ENCODE measurements at regions not wholly inside any gene's neighbourhood (a gene's known extent, or its start where the extent isn't known, plus 50 kb on each side); places are given as distances from the start of the nearest gene placed in this dataset.

GRCh38 chr13:58051396-58051795 lies 419.9 kb downstream of the PCDH17 start:
- H3K4me3 ChIP-seq = no peak overlapping the region

GRCh38 chr13:58051807-58052375 lies 420.3 kb downstream of the PCDH17 start:
- TF ChIP-seq CTCF (IDR thresholded peaks at IDR 0.05) = no peak
- intact Hi-C loops (cut with DNase I) = no loop called here
- Histone ChIP-seq H3K4me3 (no peak overlapping the region), H3K4me1 (no peaks in the 10 kb centered on the region), H3K27me3 (no peaks in the 10 kb centered on the region), H3K27ac (no peak overlapping the region), H3K36me3 (no peaks in the 10 kb centered on the region), H3K9me3 (no peaks in the 10 kb centered on the region)
- ATAC-seq (no peak), DNase-seq (no peak)

More at GRCh38 chr13:58051396-58051795, 419.9 kb downstream of the PCDH17 start:
- Histone ChIP-seq H3K36me3 (no peaks in the 10 kb centered on the region), H3K27ac (no peak overlapping the region), H3K27me3 (no peaks in the 10 kb centered on the region), H3K9me3 (no peaks in the 10 kb centered on the region), H3K4me1 (no peaks in the 10 kb centered on the region)
- ATAC-seq = no peak
- intact Hi-C loops (cut with DNase I) = no loop called here
- TF ChIP-seq CTCF (IDR thresholded peaks at IDR 0.05) = no peak
- no peak for DNase-seq

GRCh38 chr13:58056426-58056825 lies 424.9 kb downstream of the PCDH17 start:
- DNase-seq = no peak
- no peaks in the 10 kb centered on the region for H3K9me3 ChIP-seq
- ATAC-seq = no peak
- no peaks in the 10 kb centered on the region for H3K27me3 ChIP-seq
- H3K4me1 ChIP-seq = no peaks in the 10 kb centered on the region
- no peak overlapping the region for H3K27ac ChIP-seq
- no peak overlapping the region for H3K4me3 ChIP-seq
- intact Hi-C loops (cut with DNase I) = no loop called here
- no peaks in the 10 kb centered on the region for H3K36me3 ChIP-seq
- TF ChIP-seq CTCF (IDR thresholded peaks at IDR 0.05) = no peak

GRCh38 chr13:58059624-58060023 lies 428.1 kb downstream of the PCDH17 start:
- TF ChIP-seq CTCF (IDR thresholded peaks at IDR 0.05) = no peak
- DNase-seq (no peak), ATAC-seq (no peak)
- H3K4me3 ChIP-seq = no peak overlapping the region
- H3K27ac ChIP-seq = no peak overlapping the region
- H3K27me3 ChIP-seq = no peaks in the 10 kb centered on the region
- H3K36me3 ChIP-seq = no peaks in the 10 kb centered on the region
- no peaks in the 10 kb centered on the region for H3K9me3 ChIP-seq
- no peaks in the 10 kb centered on the region for H3K4me1 ChIP-seq
- intact Hi-C loops (cut with DNase I) = no loop called here

- Histone ChIP-seq H3K27me3 (no peaks in the 10 kb centered on the region), H3K27ac (no peak overlapping the region), H3K4me3 (no peak overlapping the region), H3K9me3 (no peaks in the 10 kb centered on the region), H3K36me3 (no peaks in the 10 kb centered on the region), H3K4me1 (no peaks in the 10 kb centered on the region)
- no peak for DNase-seq
- TF ChIP-seq CTCF (IDR thresholded peaks at IDR 0.05) = no peak
- intact Hi-C loops (cut with DNase I) = no loop called here
- no peak for ATAC-seq
These were observed 449.3 kb downstream of the PCDH17 start for GRCh38 chr13:58080806-58081205.

GRCh38 chr13:58081301-58081820 lies 449.8 kb downstream of the PCDH17 start:
- no peak for DNase-seq
- H3K9me3 ChIP-seq = no peaks in the 10 kb centered on the region

More at GRCh38 chr13:58081301-58081820, 449.8 kb downstream of the PCDH17 start:
- no peak for ATAC-seq
- Histone ChIP-seq H3K4me1 (no peaks in the 10 kb centered on the region), H3K4me3 (no peak overlapping the region), H3K36me3 (no peaks in the 10 kb centered on the region), H3K27me3 (no peaks in the 10 kb centered on the region), H3K27ac (no peak overlapping the region)
- intact Hi-C loops (cut with DNase I) = no loop called here
- TF ChIP-seq CTCF (IDR thresholded peaks at IDR 0.05) = no peak

Data from upper lobe of right lung (tissue), 1 donor.